Activated CD4-positive, alpha-beta T cell treated with anti-CD3 and anti-CD28 coated beads for 36 hours (primary cell): ENCODE measurements at regions not wholly inside any gene's neighbourhood (a gene's known extent, or its start where the extent isn't known, plus 50 kb on each side); places are given as distances from the start of the nearest gene placed in this dataset.
"Not testable (repeated sequence)": the region's sequence is repeated elsewhere in the genome, so short reads cannot be mapped to it uniquely, and the experiment has no call there.

Experiments
- ATAC-seq: fragments of 200-7000 bp; cut with Tn5 transposase; one replicate; pipeline ENCODE4 v1.10.0; 2021; ENCODE audit warnings: mild to moderate bottlenecking, moderate library complexity
- CTCF ChIA-PET: fragments of 350-600 bp; sonication (Branson Sonifier 250); formaldehyde crosslinking; loops from one replicate; lab custom pipeline; 2021; ENCODE audit warnings: antibody characterized with exemption; lab: Charles Lee
- POLR2A ChIA-PET: fragments of 350-600 bp; sonication (Branson Sonifier 250); formaldehyde crosslinking; loops from one replicate; lab custom pipeline; 2021; ENCODE audit warnings: antibody characterized with exemption, inconsistent platforms; lab: Charles Lee
- DNase-seq: peaks from one replicate; pipeline ENCODE4 v3.0.0-alpha.2; 2020
- H3K27ac Mint-ChIP-seq: one replicate; pipeline ENCODE4 v1.8.0; 2021; ENCODE audit warnings: mixed read lengths
- H3K27me3 Mint-ChIP-seq: one replicate; pipeline ENCODE4 v1.8.0; 2021; ENCODE audit warnings: mixed read lengths
- H3K36me3 Mint-ChIP-seq: one replicate; pipeline ENCODE4 v1.8.0; 2021; ENCODE audit warnings: low read depth, mixed read lengths
- H3K4me1 Mint-ChIP-seq: one replicate; pipeline ENCODE4 v1.8.0; 2021; ENCODE audit warnings: mixed read lengths
- H3K4me3 Mint-ChIP-seq: one replicate; pipeline ENCODE4 v1.8.0; 2021; ENCODE audit warnings: mild to moderate bottlenecking, moderate library complexity, mixed read lengths
- H3K9me3 Mint-ChIP-seq: one replicate; pipeline ENCODE4 v1.8.0; 2021; ENCODE audit warnings: low read depth, mixed read lengths
- intact Hi-C, 2 experiments: fragments of 100-400 bp; cut with DNase I in 1 of 2; cut with micrococcal nuclease in 1 of 2; formaldehyde crosslinking; loops; one replicate each; pipeline versions ENCODE4 v1.14.2 to v1.15.1; 2022 to 2024; cut with DNase I, micrococcal nuclease

GRCh38 chr21:23812485-23812884, 1794.8 kb downstream of the MRPL39 start:
- no peaks in the 10 kb centered on the region for H3K36me3 Mint-ChIP-seq
- H3K27me3 Mint-ChIP-seq: no peaks in the 10 kb centered on the region
- no peak overlapping the region for H3K4me3 Mint-ChIP-seq
- CTCF ChIA-PET: no interaction called here
- intact Hi-C loops: no loop called here
- ATAC-seq: no peak
- POLR2A ChIA-PET: no interaction called here
- no peak overlapping the region for H3K27ac Mint-ChIP-seq
- H3K9me3 Mint-ChIP-seq: no peaks in the 10 kb centered on the region
- no peaks in the 10 kb centered on the region for H3K4me1 Mint-ChIP-seq
- no peak for DNase-seq

- Mint-ChIP-seq H3K27me3 (no peaks in the 10 kb centered on the region), H3K9me3 (no peaks in the 10 kb centered on the region), H3K36me3 (no peaks in the 10 kb centered on the region), H3K4me1 (no peaks in the 10 kb centered on the region), H3K4me3 (no peak overlapping the region), H3K27ac (no peak overlapping the region)
- ATAC-seq (no peak), DNase-seq (no peak)
- intact Hi-C loops: no loop called here
- CTCF ChIA-PET: interaction anchor here (1.1 kb wide), 1 partner anchor 9 kb away, joined by 3 read pairs; no protein-coding TSS in a partner anchor
- POLR2A ChIA-PET: no interaction called here
Measured at GRCh38 chr21:23811805-23812204, 1795.5 kb downstream of the MRPL39 start.

GRCh38 chr21:23809573-23809972, 1797.7 kb downstream of the MRPL39 start:
- POLR2A ChIA-PET: no interaction called here
- CTCF ChIA-PET: no interaction called here

GRCh38 chr21:23806966-23807548, 1800.2 kb downstream of the MRPL39 start:
- ATAC-seq, DNase-seq, intact Hi-C loops: not testable (repeated sequence)

More at GRCh38 chr21:23809573-23809972, 1797.7 kb downstream of the MRPL39 start:
- Mint-ChIP-seq H3K36me3 (no peaks in the 10 kb centered on the region), H3K4me1 (no peaks in the 10 kb centered on the region), H3K9me3 (no peaks in the 10 kb centered on the region), H3K27me3 (no peaks in the 10 kb centered on the region), H3K27ac (no peak overlapping the region), H3K4me3 (no peak overlapping the region)
- no peak for DNase-seq
- intact Hi-C loops: no loop called here
- ATAC-seq: no peak

GRCh38 chr21:23804866-23805265, 1802.4 kb downstream of the MRPL39 start:
- Mint-ChIP-seq H3K9me3 (peaks cover 6% of the 10 kb centered on the region), H3K27ac (no peak overlapping the region)

More at GRCh38 chr21:23806966-23807548, 1800.2 kb downstream of the MRPL39 start:
- CTCF ChIA-PET, H3K27ac Mint-ChIP-seq, H3K27me3 Mint-ChIP-seq, H3K9me3 Mint-ChIP-seq, H3K4me3 Mint-ChIP-seq, H3K36me3 Mint-ChIP-seq, H3K4me1 Mint-ChIP-seq, POLR2A ChIA-PET: not testable (repeated sequence)

GRCh38 chr21:23801292-23801691, 1806.0 kb downstream of the MRPL39 start:
- H3K36me3 Mint-ChIP-seq: no peaks in the 10 kb centered on the region
- ChIA-PET CTCF (no interaction called here), POLR2A (no interaction called here)
- intact Hi-C loops: no loop called here
- peak; percentile 11 for DNase-seq
- no peaks in the 10 kb centered on the region for H3K27me3 Mint-ChIP-seq
- no peak overlapping the region for H3K4me3 Mint-ChIP-seq
- no peaks in the 10 kb centered on the region for H3K4me1 Mint-ChIP-seq
- no peak for ATAC-seq
- peaks cover 6% of the 10 kb centered on the region for H3K9me3 Mint-ChIP-seq
- H3K27ac Mint-ChIP-seq: no peak overlapping the region

More at GRCh38 chr21:23804866-23805265, 1802.4 kb downstream of the MRPL39 start:
- no peak for DNase-seq
- ATAC-seq: no peak
- ChIA-PET POLR2A (no interaction called here), CTCF (no interaction called here)
- no peaks in the 10 kb centered on the region for H3K4me1 Mint-ChIP-seq
- H3K36me3 Mint-ChIP-seq: no peaks in the 10 kb centered on the region
- H3K27me3 Mint-ChIP-seq: no peaks in the 10 kb centered on the region
- intact Hi-C loops: no loop called here
- no peak overlapping the region for H3K4me3 Mint-ChIP-seq

GRCh38 chr21:23799376-23799775, 1807.9 kb downstream of the MRPL39 start:
- no peak overlapping the region for H3K4me3 Mint-ChIP-seq
- peaks cover 6% of the 10 kb centered on the region for H3K9me3 Mint-ChIP-seq
- no peak overlapping the region for H3K27ac Mint-ChIP-seq
- H3K4me1 Mint-ChIP-seq: no peaks in the 10 kb centered on the region
- intact Hi-C loops: no loop called here
- DNase-seq: no peak
- H3K36me3 Mint-ChIP-seq: no peaks in the 10 kb centered on the region
- no peak for ATAC-seq
- ChIA-PET POLR2A (no interaction called here), CTCF (no interaction called here)
- no peaks in the 10 kb centered on the region for H3K27me3 Mint-ChIP-seq

GRCh38 chr21:23792300-23792699, 1815.0 kb downstream of the MRPL39 start:
- H3K9me3 Mint-ChIP-seq: peaks cover 1% of the 10 kb centered on the region
- intact Hi-C loops: no loop called here
- no peak overlapping the region for H3K4me3 Mint-ChIP-seq
- ChIA-PET POLR2A (no interaction called here), CTCF (no interaction called here)
- no peaks in the 10 kb centered on the region for H3K4me1 Mint-ChIP-seq
- H3K36me3 Mint-ChIP-seq: no peaks in the 10 kb centered on the region
- no peak overlapping the region for H3K27ac Mint-ChIP-seq
- H3K27me3 Mint-ChIP-seq: no peaks in the 10 kb centered on the region
- DNase-seq (no peak), ATAC-seq (no peak)

- Mint-ChIP-seq H3K36me3 (no peaks in the 10 kb centered on the region), H3K4me3 (no peak overlapping the region), H3K27ac (no peak overlapping the region), H3K4me1 (no peaks in the 10 kb centered on the region), H3K9me3 (peaks cover 1% of the 10 kb centered on the region), H3K27me3 (no peaks in the 10 kb centered on the region)
- ChIA-PET POLR2A (no interaction called here), CTCF (no interaction called here)
- intact Hi-C loops: no loop called here
- ATAC-seq (no peak), DNase-seq (no peak)
Measured at GRCh38 chr21:23789864-23790263, 1817.4 kb downstream of the MRPL39 start.

- CTCF ChIA-PET: no interaction called here
- no peaks in the 10 kb centered on the region for H3K4me1 Mint-ChIP-seq
Measured at GRCh38 chr21:23780326-23780725, 1827.0 kb downstream of the MRPL39 start.

GRCh38 chr21:23743821-23744220, 1863.5 kb downstream of the MRPL39 start:
- no peaks in the 10 kb centered on the region for H3K36me3 Mint-ChIP-seq
- ATAC-seq: no peak
- H3K27me3 Mint-ChIP-seq: no peaks in the 10 kb centered on the region
- H3K9me3 Mint-ChIP-seq: no peaks in the 10 kb centered on the region
- intact Hi-C loops: no loop called here
- no peak overlapping the region for H3K4me3 Mint-ChIP-seq
- DNase-seq: no peak
- no peak overlapping the region for H3K27ac Mint-ChIP-seq
- H3K4me1 Mint-ChIP-seq: no peaks in the 10 kb centered on the region
- ChIA-PET CTCF (no interaction called here), POLR2A (no interaction called here)

More at GRCh38 chr21:23780326-23780725, 1827.0 kb downstream of the MRPL39 start:
- Mint-ChIP-seq H3K27me3 (no peaks in the 10 kb centered on the region), H3K27ac (no peak overlapping the region), H3K9me3 (peaks cover 2% of the 10 kb centered on the region), H3K4me3 (no peak overlapping the region), H3K36me3 (no peaks in the 10 kb centered on the region)
- intact Hi-C loops: no loop called here
- ATAC-seq (no peak), DNase-seq (no peak)
- POLR2A ChIA-PET: no interaction called here

GRCh38 chr21:23740463-23740862, 1866.8 kb downstream of the MRPL39 start:
- ATAC-seq (no peak), DNase-seq (no peak)
- Mint-ChIP-seq H3K27ac (no peak overlapping the region), H3K4me3 (no peak overlapping the region), H3K9me3 (no peaks in the 10 kb centered on the region), H3K27me3 (no peaks in the 10 kb centered on the region), H3K36me3 (no peaks in the 10 kb centered on the region), H3K4me1 (no peaks in the 10 kb centered on the region)
- POLR2A ChIA-PET: no interaction called here
- CTCF ChIA-PET: no interaction called here
- intact Hi-C loops: no loop called here
